HG03039 (cell line): ENCODE measurements at regions not wholly inside any gene's neighbourhood (a gene's known extent, or its start where the extent isn't known, plus 50 kb on each side); places are given as distances from the start of the nearest gene placed in this dataset.

ENCODE experiments used
- ATAC-seq: cut with Tn5 transposase; IDR thresholded peaks from one replicate; pipeline ENCODE4 v1.9.1; 2021; ENCODE audit warnings: mild to moderate bottlenecking, moderate library complexity; ENCODE audit not compliant: unreplicated experiment

DNA sequence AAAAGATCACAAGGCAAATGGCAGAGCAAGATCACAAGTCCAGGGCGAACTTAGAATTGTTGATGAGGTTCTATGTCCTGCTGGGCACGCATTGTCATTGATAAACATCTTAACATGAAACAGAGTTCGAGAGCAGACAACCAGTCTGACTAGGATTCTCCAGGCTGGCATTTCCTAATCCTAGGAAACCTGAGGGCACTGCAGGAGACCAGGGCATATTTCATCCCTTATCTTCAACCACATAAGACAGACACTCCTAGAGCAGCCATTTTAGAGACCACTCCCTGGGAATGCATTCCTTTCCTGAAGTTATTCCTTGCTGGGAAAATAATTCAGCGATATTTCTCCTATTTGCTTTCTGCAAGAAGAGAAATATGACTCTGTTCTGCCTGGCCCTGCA is 1199.9 kb downstream of the SI start:
- no peak for ATAC-seq

DNA sequence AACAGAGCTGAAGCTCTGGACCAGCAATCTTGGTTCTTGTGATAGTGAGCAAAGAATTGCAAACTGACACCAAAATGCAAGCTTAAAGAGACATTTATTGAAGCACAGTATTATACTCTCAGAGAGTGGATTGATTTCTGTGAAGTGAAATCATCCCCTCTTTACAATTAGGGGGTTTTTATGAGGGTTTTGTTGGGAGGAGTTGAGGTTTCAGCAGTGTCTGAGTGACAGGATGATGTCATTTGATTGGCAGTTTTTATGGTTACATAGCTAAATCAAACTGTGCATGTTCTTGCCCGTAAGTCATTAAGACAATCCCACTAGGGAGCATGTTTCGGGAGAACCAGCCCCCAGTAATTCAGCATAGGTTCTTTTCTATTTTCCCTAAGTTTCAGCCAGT is 1200.5 kb downstream of the SI start:
- ATAC-seq: no peak

DNA sequence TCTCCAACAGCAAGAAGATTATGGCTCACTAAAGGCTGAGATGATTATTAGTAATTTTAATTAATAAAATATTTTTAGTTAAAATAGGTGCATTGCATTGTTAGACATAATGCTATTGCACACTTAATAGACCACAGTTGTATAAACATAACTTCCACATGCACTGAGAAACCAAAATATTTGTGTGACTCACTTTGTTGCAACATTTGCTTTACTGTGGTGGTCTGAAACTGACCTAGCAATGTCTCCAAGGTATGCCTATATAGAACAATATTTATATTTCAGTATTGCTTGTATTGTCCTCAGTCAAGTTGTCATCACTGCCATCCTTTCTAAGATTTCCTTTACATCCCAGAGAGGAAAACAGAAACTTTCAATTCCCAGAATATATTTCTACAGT is 1215.2 kb downstream of the SI start:
- no peak for ATAC-seq

DNA sequence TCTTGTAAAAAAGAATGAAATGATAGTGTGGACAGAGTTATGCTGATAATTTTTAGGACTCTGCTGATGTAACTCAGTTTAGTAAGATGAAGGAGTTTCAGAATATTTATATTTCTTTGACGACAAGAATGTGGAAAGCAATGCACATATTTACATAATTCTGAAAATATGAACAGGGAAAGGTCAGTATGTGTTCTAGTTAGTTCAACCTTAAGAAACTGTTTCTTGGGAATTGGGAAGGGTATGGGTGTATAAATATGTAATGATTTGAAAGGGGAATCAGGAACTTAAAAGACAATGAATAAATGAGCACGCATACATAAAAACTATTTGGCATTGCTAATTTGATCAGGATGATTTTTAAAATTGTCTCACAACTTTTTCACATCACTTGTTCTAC is 1226.1 kb downstream of the SI start:
- ATAC-seq: no peak

DNA sequence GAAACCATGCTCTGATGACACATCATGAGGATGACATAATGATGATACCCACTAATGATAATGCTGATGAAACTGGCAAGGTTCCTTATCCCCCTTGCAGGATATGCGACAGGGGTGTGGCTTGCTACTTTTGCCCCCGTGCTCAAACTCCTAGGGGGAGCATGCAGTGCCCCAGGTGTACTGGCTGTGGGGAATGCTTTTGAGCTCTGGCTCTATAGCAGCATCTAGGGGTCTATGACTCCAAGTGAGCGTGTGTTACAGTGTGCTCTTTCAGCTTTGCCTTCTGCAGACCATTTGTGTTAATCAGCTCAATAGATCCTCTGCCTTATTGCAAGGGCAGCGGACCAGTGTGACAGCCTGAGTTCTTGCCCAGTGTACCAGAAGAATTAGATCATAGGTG is 1239.5 kb downstream of the SI start:
- no peak for ATAC-seq

DNA sequence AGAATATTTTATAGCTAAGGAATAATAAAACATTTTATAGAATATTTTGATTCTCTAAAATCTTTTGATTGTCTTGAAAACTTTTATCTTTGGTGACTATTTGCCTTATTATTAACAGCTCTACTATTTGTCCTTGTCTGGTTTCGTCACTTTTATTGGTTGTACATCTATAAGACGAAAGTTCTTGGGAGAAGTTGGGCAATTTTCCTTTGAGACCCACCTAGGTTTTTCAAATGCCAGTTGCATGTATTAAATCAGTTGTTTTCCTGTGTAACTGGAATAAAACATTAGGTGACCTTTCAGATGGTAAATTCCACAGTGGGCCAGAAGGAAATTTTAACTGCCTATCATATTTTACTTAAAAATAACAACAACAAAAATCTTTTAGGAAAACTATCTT is 1245.7 kb downstream of the SI start:
- no peak for ATAC-seq

DNA sequence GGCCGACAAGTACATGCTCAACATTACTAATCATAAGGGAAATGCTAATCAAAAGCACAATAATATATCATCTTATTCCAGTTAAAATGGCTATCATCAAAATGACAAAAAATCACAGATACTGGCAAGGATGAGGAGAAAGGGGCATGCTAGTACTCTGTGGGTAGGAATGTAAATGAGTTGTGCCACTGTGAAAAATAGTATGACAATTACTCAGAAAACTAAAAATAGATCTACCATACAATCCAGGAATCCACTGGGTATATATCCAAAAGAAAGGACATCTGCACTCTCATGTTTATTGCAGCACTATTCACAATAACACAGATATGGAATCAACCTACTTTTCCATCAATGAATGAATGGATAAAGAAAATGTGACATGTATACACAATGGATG is 1256.5 kb downstream of the SI start:
- no peak for ATAC-seq

DNA sequence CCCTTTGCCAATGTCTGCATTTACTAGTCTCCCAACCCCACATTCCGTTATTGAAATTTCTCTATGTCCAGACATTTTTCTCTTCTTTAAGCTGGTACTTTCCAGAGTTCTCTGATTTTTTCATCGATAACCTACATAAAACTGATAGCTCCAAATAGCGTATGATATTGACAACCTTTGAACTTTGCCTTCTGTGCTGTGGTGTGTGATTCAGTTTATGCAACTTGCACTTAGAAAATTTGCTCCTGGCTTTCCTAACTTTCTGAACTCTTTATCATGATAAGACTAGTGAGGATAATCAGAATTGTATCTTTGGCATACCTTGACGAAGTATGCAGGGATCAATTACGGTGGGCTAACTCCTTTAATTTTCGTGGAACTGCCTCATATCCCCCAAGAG is 1261.3 kb downstream of the SI start:
- ATAC-seq: no peak

DNA sequence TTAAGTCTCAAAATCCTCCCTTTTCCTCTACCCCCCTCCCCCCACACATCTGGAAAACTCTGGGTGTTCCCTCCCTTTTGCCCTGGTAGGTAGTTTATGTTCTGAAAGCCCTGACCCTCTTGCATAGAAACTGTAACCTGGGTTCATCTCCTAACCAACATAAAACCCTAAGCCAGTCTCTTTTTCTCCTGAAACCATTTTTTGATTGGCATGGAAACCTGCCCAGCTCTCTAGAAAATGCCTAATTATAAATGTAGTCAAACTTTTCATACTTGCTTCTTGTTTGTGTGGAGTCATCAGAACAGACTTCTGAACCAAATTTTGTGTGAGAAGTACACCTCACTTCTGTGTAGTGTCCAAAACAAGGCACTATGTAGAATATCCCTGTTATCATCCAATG is 1264.4 kb downstream of the SI start:
- ATAC-seq: no peak

DNA sequence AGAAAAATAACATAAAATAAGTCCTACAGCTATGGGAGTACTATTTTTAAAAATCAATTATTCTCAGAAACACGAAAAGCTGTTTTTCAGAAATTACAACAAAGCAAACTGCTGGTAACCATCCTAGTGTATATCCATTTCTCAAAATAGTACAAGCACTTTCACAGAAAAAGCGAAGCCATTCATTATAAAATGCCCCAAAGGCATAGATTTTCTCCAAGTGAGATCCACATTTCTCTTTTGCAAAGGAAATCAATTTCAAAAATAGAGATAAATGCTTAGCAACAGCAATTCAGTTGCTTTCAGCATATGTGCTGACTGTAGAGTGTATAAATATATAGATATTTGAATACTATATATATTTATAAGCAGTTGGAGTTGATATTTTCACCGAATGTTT is 1266.3 kb downstream of the SI start:
- ATAC-seq: no peak

DNA sequence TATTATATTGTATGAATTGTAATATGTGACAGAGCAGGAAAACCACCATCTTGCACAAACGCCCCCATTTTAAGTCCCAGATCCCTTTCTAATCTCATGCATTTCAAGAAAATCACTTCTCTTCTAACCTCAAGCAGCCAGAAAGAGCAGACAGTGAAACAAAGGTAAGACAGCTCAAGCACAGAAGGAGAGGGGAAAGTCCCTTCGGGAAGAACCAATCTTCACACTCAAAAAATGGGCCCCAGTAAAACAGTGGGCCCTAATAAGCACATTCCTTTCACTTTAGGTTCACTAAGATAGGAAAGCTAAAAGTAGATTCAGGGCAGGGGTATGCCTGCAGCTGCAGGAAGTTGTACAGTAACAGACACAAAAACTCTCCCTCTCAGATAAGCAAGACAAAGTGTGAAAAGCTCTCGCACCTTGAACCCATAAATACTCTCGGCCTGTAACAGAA is 1268.7 kb downstream of the SI start:
- no peak for ATAC-seq

DNA sequence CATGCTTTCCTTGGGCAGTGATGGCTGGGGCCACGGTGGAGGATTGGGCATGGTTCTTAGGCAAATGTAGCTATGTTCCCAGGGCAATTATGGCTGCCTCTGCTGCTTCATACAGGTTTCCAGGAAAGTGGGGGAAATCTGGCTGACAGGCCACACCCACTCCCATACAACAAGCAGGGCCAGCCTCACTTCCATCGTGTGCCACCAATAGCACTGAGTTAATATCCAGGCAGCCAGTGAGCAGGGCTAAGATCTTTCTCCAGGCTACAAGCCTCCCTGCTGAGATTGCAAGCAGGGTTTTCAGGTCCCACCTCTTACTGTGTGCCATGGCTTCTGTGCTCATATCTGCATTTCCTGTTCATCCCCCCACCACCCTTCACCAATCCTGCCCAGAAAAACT is 1291.9 kb downstream of the SI start:
- no peak for ATAC-seq

DNA sequence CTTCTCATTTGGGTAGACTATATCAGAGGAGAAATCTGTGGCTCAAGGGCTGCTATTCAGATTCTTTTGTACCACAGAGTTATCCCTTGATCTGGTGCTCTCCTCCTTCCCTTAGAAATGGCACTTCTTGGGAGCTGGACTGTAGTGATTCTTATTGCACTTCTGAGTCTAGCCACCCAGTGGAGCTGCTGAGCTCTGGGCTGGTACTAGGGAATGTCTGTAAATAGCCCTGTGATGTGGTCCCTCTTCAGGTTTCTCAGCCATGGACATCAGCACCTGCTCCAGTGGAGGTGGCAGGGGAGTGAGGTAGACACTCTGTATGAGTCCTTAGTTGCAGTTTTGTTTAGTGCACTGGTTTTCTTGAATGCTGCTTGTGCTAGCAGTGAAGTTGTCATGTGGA is 1292.6 kb downstream of the SI start:
- ATAC-seq: no peak

DNA sequence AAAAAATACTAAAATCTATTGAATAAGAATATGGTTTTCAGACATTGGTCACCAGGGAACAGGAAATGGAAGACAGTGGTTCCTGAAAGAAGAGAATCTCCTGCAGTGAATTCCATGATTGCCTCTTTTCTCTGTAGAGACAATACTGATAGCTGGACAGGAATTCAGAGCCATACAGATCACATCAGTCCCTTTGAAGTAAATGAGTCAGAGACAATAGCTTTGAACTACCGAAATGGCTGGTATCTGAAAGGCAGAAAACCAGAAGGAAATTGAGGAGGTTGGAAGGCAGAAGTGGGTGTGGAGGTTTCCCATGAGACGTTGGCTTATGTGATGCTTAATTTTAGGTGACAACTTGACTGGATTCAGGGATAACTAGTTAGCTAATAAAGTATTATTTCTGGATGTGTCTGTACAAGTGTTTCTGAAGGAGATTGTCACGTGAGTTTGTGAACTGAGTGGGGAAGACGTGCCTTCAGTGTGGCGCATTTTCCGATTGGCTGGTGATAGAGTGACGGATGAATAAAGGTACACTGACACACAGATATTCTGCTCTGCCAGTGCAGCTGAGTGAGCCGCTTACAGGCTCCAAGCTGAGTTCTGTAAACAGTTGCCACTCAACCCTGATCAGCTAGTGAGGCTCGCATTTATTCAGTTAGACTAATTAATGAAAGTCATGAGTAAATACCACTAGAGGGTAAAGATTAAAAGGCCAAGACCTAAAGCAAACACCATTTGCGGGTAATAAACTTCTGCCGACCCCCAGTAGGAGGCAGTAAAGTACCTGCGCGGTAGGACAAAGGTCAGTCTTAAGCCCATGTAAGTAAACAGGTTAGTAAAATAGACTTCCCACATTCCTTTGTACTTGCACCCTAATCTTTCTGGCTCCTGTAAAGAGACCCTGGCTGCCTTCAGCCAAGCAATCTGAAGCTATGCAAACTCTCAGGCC is 1298.6 kb downstream of the SI start:
- ATAC-seq: no peak

DNA sequence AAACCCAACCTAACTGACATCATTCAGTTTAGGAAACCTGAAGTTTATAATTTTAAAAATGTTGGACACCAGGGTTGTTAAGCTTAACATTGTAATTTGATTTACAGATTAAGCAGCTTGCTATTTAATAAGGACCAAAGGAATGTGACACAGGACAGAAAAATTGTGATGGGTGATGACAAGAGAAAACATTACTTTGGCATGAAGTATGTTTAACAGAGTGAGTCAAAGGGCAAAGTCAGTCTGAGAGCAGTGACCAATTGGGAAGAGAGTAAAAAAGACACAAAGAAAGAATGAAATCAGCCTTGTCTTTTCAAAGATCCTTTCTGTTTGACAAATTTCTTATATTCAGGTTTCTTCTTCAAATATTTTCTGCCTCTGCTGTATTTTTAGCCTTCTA is 1301.6 kb downstream of the SI start:
- ATAC-seq: no peak

DNA sequence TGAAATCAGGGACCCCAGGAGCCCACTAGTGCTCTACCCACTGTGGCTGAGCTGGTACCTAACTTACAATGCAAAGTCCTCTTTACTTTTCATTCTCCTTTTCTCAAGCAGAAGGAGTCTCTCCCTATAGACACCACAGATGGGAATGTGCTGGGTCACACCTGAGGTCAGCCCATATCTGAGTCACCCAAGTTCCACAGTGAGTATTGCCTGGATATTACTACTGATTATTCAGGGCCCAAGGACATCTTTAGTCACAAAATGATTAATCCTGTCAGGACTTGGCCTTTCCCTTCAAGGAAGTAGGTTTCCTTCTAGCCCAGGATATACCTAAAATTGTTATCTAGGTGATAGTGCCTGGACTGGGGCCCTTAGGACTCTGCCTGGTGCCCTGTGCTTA is 1305.2 kb downstream of the SI start:
- no peak for ATAC-seq

DNA sequence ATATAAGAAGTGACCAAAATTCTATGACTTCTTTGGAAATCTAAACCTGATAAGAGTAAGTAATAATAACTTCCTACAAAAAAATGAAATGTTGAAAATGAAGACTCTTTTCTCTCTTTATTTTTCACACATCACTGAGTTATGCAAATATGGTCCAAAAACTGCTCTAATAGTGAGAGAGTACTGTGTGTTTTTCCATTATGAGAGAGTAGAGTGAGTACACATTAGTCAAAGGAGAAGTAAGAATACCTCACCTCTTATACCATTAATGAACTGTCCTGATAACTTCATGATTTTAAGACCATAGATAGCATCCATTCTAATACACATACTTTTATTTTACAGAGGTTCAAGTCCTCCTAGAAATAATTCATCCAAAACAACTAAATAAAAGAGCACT is 1310.2 kb downstream of the SI start:
- no peak for ATAC-seq

DNA sequence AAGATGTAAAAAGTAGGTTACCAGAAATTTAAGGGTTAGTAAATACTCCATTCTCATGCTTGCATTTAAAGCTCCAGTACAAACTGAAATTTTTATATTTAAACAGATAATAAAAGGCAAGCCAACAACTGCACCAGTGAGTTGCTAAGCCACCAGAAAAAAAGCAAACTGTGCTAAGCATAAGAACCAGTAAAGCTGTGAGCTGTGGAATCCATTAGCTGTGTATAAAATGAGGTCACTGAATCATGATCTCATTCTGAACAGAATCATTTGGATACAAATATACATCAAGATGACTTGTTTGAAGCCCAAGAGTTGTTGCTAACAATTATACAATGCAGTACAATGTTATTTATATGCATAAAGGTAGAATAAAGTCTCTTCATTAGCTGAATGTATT is 1312.2 kb downstream of the SI start:
- no peak for ATAC-seq

DNA sequence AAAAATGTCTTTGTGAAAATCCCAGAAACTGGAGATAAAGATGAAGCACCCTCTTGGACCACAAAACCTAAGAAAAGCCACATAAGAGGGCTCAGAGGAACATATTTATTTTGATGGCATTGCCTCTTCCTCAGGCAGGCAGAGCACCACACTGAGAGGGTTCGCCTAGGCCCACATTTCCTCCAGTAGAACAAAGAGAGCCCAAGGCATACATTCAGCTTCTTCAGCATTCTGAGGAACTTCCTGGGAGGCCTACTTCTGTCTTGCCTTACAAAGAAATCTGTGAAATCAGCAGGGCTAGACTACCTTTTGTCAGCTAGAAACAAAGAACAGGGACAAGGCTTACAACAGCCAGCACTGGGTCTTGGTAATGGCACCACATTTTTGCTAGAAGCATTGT is 1325.3 kb downstream of the SI start:
- ATAC-seq: no peak

DNA sequence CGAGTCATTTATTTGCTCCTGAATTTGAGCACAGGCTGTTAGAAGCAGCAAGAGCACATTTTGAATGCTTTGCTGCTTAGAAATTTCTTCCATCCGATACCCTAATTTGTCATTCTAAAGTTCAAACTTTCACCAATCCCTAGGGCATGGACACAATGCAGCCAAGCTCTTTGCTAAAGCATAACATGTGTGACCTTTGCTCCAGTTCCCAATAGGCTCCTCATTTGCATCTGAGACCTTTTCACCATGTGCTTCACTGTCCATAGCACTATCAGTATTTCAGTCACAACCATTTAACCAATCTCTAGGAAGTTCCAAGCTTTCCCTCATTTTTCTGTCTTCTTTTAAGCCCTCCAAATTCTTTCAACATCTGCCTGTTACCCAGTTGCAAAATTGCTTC is 1333.1 kb downstream of the SI start:
- ATAC-seq: no peak

DNA sequence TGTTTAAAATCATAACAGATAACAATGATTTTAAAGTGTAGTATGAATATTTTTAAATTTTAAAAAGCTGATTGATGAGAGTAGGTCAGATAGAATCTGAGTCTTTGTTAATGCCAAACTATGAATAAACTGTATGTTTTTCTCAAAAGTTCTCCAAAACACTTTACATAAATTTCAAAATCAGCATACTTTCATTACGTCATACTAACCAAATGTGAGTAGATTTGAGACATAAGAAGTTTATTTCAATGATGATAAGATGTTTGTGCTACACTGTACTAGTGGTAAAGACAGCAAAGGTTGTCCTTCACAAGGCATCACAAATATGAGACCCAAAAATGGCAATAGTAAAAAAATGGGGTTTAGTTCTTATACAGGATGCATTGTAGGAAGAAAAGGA is 1342.9 kb downstream of the SI start:
- no peak for ATAC-seq

DNA sequence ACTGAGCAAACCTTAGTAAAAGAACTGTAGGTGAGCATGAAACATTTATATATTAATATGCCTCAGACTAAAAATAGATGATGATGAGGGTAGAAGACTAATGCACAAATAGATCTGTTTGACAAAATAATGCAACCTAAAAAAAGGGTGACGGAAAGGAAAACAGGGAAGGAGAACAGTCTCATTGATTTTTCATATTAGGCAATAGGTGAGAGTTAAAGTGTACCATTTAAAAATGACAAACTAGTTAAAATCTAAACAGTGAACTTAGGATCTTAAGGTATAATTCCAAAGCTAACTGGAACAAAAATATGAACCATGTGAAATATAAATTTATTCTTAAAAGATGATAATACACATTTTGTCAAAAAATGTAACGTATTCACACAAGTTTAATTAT is 1347.6 kb downstream of the SI start:
- ATAC-seq: no peak

DNA sequence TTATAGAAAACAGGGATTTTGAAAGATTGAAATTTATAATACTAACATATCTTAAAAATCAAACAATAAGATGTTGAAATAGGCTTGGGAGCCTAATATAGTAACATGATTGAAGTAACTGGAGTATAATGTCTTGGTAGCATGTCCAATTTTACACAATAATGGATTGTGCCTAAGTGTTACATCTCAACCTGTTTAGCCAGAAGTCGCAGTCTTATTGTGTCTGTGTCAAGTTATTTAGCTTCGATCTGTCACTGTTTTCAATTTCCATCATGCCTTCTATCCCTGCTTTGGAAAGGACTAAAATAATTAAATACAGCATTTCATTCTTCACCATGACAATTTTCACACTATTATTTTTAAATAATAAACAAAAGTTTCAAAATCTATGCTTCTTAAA is 1352.2 kb downstream of the SI start:
- ATAC-seq: no peak
